Thyroid gland (tissue), 4 donors: ENCODE measurements at regions not wholly inside any gene's neighbourhood (a gene's known extent, or its start where the extent isn't known, plus 50 kb on each side); places are given as distances from the start of the nearest gene placed in this dataset.

Source experiments
- DNase-seq, 2 donors: peaks; one replicate each; pipeline ENCODE4 v3.0.0-alpha.2; 2019
- H3K27ac ChIP-seq, 3 donors: fragments of 200-600 bp; sonication (generic); 1 replicate in 2 of 3; 2 replicates in 1 of 3; pipeline ENCODE4 v1.5.1; 2016 to 2019; ENCODE audit warnings: mild to moderate bottlenecking in 1 of 3, moderate library complexity in 1 of 3
- H3K27me3 ChIP-seq: fragments of 200-600 bp; sonication (generic); one replicate; pipeline ENCODE4 v1.5.1; 2019
- H3K36me3 ChIP-seq, 2 donors: fragments of 200-600 bp; sonication (generic); one replicate each; pipeline ENCODE4 v1.5.1; 2016 to 2019
- H3K4me1 ChIP-seq, 2 donors: fragments of 200-600 bp; sonication (generic); one replicate each; pipeline ENCODE4 v1.5.1; 2017 to 2019
- H3K4me3 ChIP-seq, 3 donors: fragments of 200-600 bp; sonication (generic); replicated peaks in 1 of 3; 1 replicate in 2 of 3; 2 replicates in 1 of 3; pipeline ENCODE4 v1.5.1; 2016; ENCODE audit warnings: mild to moderate bottlenecking in 1 of 3
- H3K9me3 ChIP-seq: fragments of 200-600 bp; sonication (generic); one replicate; pipeline ENCODE4 v1.5.1; 2017
- POLR2A ChIP-seq, 2 donors: fragments of 450-650 bp; IDR thresholded peaks; one replicate each; pipeline ENCODE4 v1.6.1; 2017; ENCODE audit warnings: antibody characterized with exemption in 2 of 2, mild to moderate bottlenecking in 2 of 2, moderate library complexity in 1 of 2
- WGBS, 2 donors: methylation state at CpG; one replicate each; pipeline ENCODE4 v1.1.5; 2017; 5-methylcytosine and 5-hydroxymethylcytosine counted together
- intact Hi-C: fragments of 100-400 bp; cut with DNase I; formaldehyde crosslinking; loops from one replicate; pipeline ENCODE4 v1.15.1; 2023
- TF ChIP-seq, protein P1 (sequence below), 6 experiments: fragments of 200-600 bp in 3 of 6; fragments of 450-650 bp in 3 of 6; sonication (generic) in 3 of 6; IDR thresholded peaks; one replicate each; pipeline ENCODE4 v1.5.1; 2016 to 2019; ENCODE audit warnings: antibody characterized with exemption in 6 of 6, mild to moderate bottlenecking in 2 of 6, inconsistent platforms in 1 of 6, moderate library complexity in 1 of 6

DNA sequence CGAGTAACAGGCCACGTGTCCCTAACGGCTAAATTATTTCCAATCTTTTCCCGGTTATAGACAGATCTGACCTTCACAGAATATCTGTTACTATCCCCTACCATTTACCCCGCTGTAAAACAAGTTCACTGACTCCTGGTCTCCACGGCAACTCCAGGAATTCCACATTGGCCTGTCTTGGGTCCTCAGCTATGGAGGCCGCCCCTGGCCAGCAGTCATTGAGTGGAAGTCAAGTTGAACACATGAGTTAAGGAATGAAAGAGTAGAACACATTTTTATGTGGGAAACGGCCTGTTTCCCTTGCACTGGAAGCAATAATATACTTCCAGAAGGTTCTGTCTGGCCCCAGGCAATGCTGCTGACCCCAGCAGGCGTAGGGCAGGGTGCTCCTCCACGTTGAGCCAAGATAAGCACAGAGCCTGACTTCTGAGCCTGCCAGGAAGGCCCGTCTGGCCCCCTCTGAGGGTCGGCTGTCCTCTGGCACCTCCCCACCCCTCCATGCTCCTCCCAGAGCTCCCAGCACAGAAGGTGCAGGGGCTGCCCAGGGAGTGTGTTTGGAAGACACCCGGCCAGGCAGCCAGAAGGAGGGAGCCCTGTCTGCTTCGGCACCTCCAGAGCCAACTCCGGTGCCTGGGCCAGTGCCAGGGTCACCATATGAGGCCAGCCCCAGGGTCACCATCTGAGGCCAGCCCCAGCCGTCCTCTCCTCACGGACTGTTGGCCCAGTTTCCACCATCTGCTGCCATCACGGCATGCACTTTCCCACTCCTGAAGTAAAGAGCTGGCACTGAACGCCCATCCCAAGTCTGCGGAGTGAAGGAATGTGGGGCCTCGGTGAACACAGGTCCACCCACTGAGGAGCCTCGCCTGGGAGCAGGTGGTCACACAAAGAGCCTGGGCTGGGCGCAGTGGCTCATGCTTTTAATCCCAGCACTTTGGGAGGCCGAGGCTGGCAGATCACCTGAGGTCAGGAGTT, 813.2 kb downstream of the BRD1 start:
- H3K36me3 ChIP-seq: no peaks in the 10 kb centered on the region

DNA sequence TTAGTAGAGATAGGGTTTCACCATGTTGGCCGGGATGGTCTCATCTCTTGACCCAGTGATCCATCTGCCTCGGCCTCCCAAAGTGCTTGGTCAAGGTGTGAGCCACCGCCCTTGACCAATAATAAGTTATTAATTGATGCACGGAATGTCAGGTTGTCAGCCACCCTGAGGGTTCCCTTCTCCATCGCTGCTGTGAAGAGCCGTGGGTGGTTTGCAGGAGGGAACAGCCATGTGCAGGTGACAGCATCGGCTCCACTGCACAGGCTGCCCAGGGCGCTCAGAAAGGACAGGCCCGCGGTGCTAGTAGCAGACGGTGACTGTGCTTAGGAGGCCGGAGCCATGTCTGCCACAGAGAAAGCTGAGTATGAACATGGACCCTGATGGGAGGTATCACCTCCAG, 814.0 kb downstream of the BRD1 start:
- no peak for DNase-seq
- no peak for TF ChIP-seq POLR2A (IDR thresholded peaks at IDR 0.05)
- TF ChIP-seq, protein P1, sequence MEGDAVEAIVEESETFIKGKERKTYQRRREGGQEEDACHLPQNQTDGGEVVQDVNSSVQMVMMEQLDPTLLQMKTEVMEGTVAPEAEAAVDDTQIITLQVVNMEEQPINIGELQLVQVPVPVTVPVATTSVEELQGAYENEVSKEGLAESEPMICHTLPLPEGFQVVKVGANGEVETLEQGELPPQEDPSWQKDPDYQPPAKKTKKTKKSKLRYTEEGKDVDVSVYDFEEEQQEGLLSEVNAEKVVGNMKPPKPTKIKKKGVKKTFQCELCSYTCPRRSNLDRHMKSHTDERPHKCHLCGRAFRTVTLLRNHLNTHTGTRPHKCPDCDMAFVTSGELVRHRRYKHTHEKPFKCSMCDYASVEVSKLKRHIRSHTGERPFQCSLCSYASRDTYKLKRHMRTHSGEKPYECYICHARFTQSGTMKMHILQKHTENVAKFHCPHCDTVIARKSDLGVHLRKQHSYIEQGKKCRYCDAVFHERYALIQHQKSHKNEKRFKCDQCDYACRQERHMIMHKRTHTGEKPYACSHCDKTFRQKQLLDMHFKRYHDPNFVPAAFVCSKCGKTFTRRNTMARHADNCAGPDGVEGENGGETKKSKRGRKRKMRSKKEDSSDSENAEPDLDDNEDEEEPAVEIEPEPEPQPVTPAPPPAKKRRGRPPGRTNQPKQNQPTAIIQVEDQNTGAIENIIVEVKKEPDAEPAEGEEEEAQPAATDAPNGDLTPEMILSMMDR (IDR thresholded peaks at IDR 0.05): no peak
- Histone ChIP-seq H3K4me1 (no peaks in the 10 kb centered on the region), H3K9me3 (no peaks in the 10 kb centered on the region), H3K4me3 (no peak overlapping the region), H3K27me3 (no peaks in the 10 kb centered on the region), H3K36me3 (no peaks in the 10 kb centered on the region), H3K27ac (no peak overlapping the region)
- intact Hi-C loops: no loop called here
- 91% methylated on average over 12 of the region's 12 CpGs for WGBS, 2 donors

More for the DNA sequence above, 813.2 kb downstream of the BRD1 start:
- Histone ChIP-seq H3K4me1 (no peaks in the 10 kb centered on the region), H3K9me3 (no peaks in the 10 kb centered on the region), H3K27me3 (no peaks in the 10 kb centered on the region), H3K27ac (no peak overlapping the region), H3K4me3 (no peak overlapping the region)
- intact Hi-C loops: no loop called here
- no peak for DNase-seq
- TF ChIP-seq, protein P1 (IDR thresholded peaks at IDR 0.05): no peak
- TF ChIP-seq POLR2A (IDR thresholded peaks at IDR 0.05): no peak
- WGBS, 2 donors: 68 to 70% methylated on average over 21 to 22 of the region's 24 CpGs

- H3K4me3 ChIP-seq: no peak overlapping the region
- intact Hi-C loops: no loop called here
- H3K27ac ChIP-seq: no peak overlapping the region
- TF ChIP-seq, protein P1 (IDR thresholded peaks at IDR 0.05): no peak
- TF ChIP-seq POLR2A (IDR thresholded peaks at IDR 0.05): no peak
- H3K9me3 ChIP-seq: no peaks in the 10 kb centered on the region
- H3K27me3 ChIP-seq: no peaks in the 10 kb centered on the region
- no peaks in the 10 kb centered on the region for H3K36me3 ChIP-seq
- 46 to 54% methylated on average over 12 of the region's 12 CpGs for WGBS, 2 donors
- no peak for DNase-seq
- H3K4me1 ChIP-seq: no peaks in the 10 kb centered on the region
These were observed 814.8 kb downstream of the BRD1 start for GRCh38 chr22:49012712-49013395.

DNA sequence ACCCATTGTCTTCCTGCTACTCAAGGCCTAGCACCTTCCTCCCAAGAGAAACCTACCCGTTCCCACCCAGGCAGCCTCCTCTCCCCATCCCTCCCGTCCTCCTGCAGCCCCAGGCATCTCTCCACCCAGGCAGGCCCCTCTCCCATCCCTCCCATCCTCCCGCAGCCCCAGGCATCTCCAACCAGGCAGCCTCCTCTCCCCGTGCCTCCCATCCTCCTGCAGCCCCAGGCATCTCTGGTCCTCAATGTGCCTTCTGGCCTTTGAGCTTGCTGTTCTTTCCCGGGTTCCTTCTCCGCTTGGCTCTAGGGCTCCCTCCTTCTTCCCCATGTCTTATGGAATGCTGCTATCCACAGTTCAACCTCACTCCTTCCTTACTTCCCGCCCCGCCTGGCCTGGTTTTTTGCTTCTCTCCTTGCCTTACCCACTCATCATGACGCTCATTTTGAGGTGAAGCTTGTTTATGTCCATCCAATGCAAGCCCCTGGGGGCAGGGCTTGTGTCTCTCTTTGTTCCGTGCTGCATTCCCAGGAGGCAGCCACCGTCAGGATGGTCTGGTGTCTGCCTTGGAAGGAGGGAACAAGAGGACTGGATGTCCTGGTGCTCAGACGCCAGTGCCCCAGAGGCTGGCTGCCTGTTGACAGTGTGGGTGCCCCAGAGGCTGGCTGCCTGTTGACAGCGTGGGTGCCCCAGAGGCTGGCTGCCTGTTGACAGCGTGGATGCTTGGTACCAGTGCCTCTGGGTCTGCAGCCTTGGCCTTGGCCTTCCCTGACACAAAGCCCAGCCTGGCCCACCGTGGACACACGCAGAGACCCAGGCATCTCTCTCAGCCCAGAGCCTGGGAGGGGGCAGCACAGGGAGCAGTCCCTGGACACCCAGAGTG, 815.7 kb downstream of the BRD1 start:
- Histone ChIP-seq H3K4me3 (no peak overlapping the region), H3K9me3 (no peaks in the 10 kb centered on the region), H3K27ac (no peak overlapping the region), H3K36me3 (no peaks in the 10 kb centered on the region), H3K4me1 (no peaks in the 10 kb centered on the region), H3K27me3 (no peaks in the 10 kb centered on the region)
- 61 to 62% methylated on average over 14 to 16 of the region's 16 CpGs for WGBS, 2 donors
- DNase-seq: no peak
- TF ChIP-seq POLR2A (IDR thresholded peaks at IDR 0.05): no peak
- TF ChIP-seq, protein P1 (IDR thresholded peaks at IDR 0.05): no peak
- intact Hi-C loops: no loop called here
